ENCODE measurements at regions not wholly inside any gene's neighbourhood (a gene's known extent, or its start where the extent isn't known, plus 50 kb on each side); places are given as distances from the start of the nearest gene placed in this dataset.

DNA sequence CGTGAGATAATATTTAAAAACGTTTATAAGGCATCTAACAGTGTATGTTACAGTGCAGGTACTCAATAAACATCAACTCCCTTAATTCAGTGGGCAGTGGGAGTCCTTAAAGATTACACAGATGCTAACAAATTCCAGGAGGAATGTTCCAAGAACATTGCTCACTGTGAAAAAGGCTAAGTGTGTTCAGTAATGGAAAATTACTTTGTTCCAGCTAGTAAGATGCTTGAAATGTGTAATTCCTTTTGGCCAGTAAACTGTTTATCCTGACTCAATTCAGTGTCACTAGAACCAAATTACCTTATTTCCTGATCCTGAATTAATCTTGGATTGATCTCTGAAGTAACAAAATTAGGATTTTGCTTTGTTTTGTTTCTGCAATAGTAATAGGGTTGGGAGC is 54.2 kb upstream of the SEMA6D start:
- H3K4me1 ChIP-seq (ENCODE audit: insufficient read depth, low read length) = no peaks in the 10 kb centered on the region
- H3K36me3 ChIP-seq (ENCODE audit: insufficient read depth, low read length) = no peaks in the 10 kb centered on the region
- intact Hi-C loops (cut with DNase I, micrococcal nuclease) = no loop called here
- no peaks in the 10 kb centered on the region for H3K27me3 ChIP-seq (ENCODE audit: control insufficient read depth in 1 of 2, insufficient read depth in 2 of 2, low read length in 2 of 2)
- POLR2A ChIA-PET = no interaction called here
- H3K9me3 ChIP-seq (ENCODE audit: control insufficient read depth in 1 of 2, insufficient read depth in 1 of 2, low read length in 2 of 2) = no peaks in the 10 kb centered on the region
- Mint-ChIP-seq H3K27me3 (no peaks in the 10 kb centered on the region), H3K36me3 (ENCODE audit: low read depth) (no peaks in the 10 kb centered on the region), H3K4me3 (no peak overlapping the region), H3K27ac (no peak overlapping the region), H3K9me3 (no peaks in the 10 kb centered on the region), H3K4me1 (ENCODE audit: low read depth) (no peaks in the 10 kb centered on the region)
- CTCF ChIA-PET = no interaction called here
- no peak overlapping the region for H3K4me3 ChIP-seq (ENCODE audit: low read length)
- TF ChIP-seq, protein P1, sequence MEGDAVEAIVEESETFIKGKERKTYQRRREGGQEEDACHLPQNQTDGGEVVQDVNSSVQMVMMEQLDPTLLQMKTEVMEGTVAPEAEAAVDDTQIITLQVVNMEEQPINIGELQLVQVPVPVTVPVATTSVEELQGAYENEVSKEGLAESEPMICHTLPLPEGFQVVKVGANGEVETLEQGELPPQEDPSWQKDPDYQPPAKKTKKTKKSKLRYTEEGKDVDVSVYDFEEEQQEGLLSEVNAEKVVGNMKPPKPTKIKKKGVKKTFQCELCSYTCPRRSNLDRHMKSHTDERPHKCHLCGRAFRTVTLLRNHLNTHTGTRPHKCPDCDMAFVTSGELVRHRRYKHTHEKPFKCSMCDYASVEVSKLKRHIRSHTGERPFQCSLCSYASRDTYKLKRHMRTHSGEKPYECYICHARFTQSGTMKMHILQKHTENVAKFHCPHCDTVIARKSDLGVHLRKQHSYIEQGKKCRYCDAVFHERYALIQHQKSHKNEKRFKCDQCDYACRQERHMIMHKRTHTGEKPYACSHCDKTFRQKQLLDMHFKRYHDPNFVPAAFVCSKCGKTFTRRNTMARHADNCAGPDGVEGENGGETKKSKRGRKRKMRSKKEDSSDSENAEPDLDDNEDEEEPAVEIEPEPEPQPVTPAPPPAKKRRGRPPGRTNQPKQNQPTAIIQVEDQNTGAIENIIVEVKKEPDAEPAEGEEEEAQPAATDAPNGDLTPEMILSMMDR (IDR thresholded peaks at IDR 0.05) = no peak
- DNase-seq (no peak), ATAC-seq (ENCODE audit: poor library complexity) (no peak)
- H3K27ac ChIP-seq (ENCODE audit: low read depth in 1 of 2, low read length in 2 of 2) = no peak overlapping the region

Data from CD4-positive, alpha-beta T cell (primary cell).